ENCODE measurements at regions not wholly inside any gene's neighbourhood (a gene's known extent, or its start where the extent isn't known, plus 50 kb on each side); places are given as distances from the start of the nearest gene placed in this dataset.

GRCh38 chr9:89697553-89697952 is 92.7 kb downstream of the GADD45G start:
- Mint-ChIP-seq H3K9me3 (no peaks in the 10 kb centered on the region; the same call in 2 of the 3 replicates), H3K4me1 (peaks cover 35% of the 10 kb centered on the region), H3K27ac (no peak overlapping the region), H3K4me3 (no peak overlapping the region), H3K36me3 (ENCODE audit: low read depth) (no peaks in the 10 kb centered on the region; the same call in 1 of the 3 replicates), H3K27me3 (ENCODE audit: insufficient read depth, low read depth, poor library complexity) (peaks cover 18% of the 10 kb centered on the region)
- H3K4me3 ChIP-seq: no peak overlapping the region
- H2AFZ ChIP-seq: no peak overlapping the region
- H3K36me3 ChIP-seq (ENCODE audit: insufficient read depth): no peaks in the 10 kb centered on the region
- H3K27ac ChIP-seq (ENCODE audit: low read depth): no peak overlapping the region
- H3F3A ChIP-seq (replicated peaks; ENCODE audit: low read depth): no peaks in the 10 kb centered on the region
- H3K4me1 ChIP-seq (ENCODE audit: insufficient read depth): peaks cover 24% of the 10 kb centered on the region
- no peak for DNase-seq (ENCODE audit: low spot score)
- no peaks in the 10 kb centered on the region for H4K20me1 ChIP-seq (replicated peaks; ENCODE audit: insufficient read depth)
- no peak overlapping the region for H3K4me2 ChIP-seq
- H3K9me2 ChIP-seq (ENCODE audit: insufficient read depth): no peaks in the 10 kb centered on the region; the same call in 1 of the 2 replicates
- H3K79me2 ChIP-seq (replicated peaks; ENCODE audit: insufficient read depth): no peaks in the 10 kb centered on the region
- H3K27me3 ChIP-seq (ENCODE audit: insufficient read depth): no peaks in the 10 kb centered on the region
- TF ChIP-seq ZNF331 (CRISPR knock-in tag; IDR thresholded peaks at IDR 0.05; ENCODE audit: low read depth): no peak
- ATAC-seq: no peak

GRCh38 chr9:89698411-89699005 is 93.7 kb downstream of the GADD45G start:
- no peak for ATAC-seq
- no peaks in the 10 kb centered on the region; the same call in 2 of the 3 replicates for H3K9me3 Mint-ChIP-seq
- H3K27me3 Mint-ChIP-seq (ENCODE audit: insufficient read depth, low read depth, poor library complexity): peaks cover 17% of the 10 kb centered on the region
- Histone ChIP-seq H3K9me2 (ENCODE audit: insufficient read depth) (no peaks in the 10 kb centered on the region; the same call in 1 of the 2 replicates), H3K4me2 (no peak overlapping the region), H3K36me3 (ENCODE audit: insufficient read depth) (no peaks in the 10 kb centered on the region), H2AFZ (no peak overlapping the region), H3F3A (replicated peaks; ENCODE audit: low read depth) (no peaks in the 10 kb centered on the region), H3K79me2 (replicated peaks; ENCODE audit: insufficient read depth) (no peaks in the 10 kb centered on the region), H3K4me3 (no peak overlapping the region), H3K27ac (ENCODE audit: low read depth) (no peak overlapping the region), H3K4me1 (ENCODE audit: insufficient read depth) (peaks cover 24% of the 10 kb centered on the region), H4K20me1 (replicated peaks; ENCODE audit: insufficient read depth) (no peaks in the 10 kb centered on the region), H3K27me3 (ENCODE audit: insufficient read depth) (no peaks in the 10 kb centered on the region)
- no peak for TF ChIP-seq ETS1 (IDR thresholded peaks at IDR 0.05)
- no peak overlapping the region for H3K27ac Mint-ChIP-seq
- DNase-seq (ENCODE audit: low spot score): no peak
- peaks cover 35% of the 10 kb centered on the region for H3K4me1 Mint-ChIP-seq
- no peak overlapping the region for H3K4me3 Mint-ChIP-seq
- no peaks in the 10 kb centered on the region; the same call in 1 of the 3 replicates for H3K36me3 Mint-ChIP-seq (ENCODE audit: low read depth)

- Histone ChIP-seq H3K27ac (ENCODE audit: low read depth) (no peak overlapping the region), H4K20me1 (replicated peaks; ENCODE audit: insufficient read depth) (no peaks in the 10 kb centered on the region), H3K36me3 (ENCODE audit: insufficient read depth) (no peaks in the 10 kb centered on the region), H3K27me3 (ENCODE audit: insufficient read depth) (no peaks in the 10 kb centered on the region), H2AFZ (no peak overlapping the region), H3F3A (replicated peaks; ENCODE audit: low read depth) (no peaks in the 10 kb centered on the region), H3K4me2 (no peak overlapping the region), H3K4me3 (no peak overlapping the region), H3K9me2 (ENCODE audit: insufficient read depth) (no peaks in the 10 kb centered on the region; the same call in 1 of the 2 replicates), H3K79me2 (replicated peaks; ENCODE audit: insufficient read depth) (no peaks in the 10 kb centered on the region), H3K4me1 (ENCODE audit: insufficient read depth) (peaks cover 25% of the 10 kb centered on the region)
- Mint-ChIP-seq H3K4me1 (peaks cover 39% of the 10 kb centered on the region), H3K4me3 (no peak overlapping the region), H3K27me3 (ENCODE audit: insufficient read depth, low read depth, poor library complexity) (peaks cover 13% of the 10 kb centered on the region), H3K9me3 (no peaks in the 10 kb centered on the region; the same call in 2 of the 3 replicates), H3K36me3 (ENCODE audit: low read depth) (no peaks in the 10 kb centered on the region; the same call in 1 of the 3 replicates), H3K27ac (no peak overlapping the region)
- ATAC-seq (no peak), DNase-seq (ENCODE audit: low spot score) (no peak)
- no peak for TF ChIP-seq EZH2phosphoT487 (IDR thresholded peaks at IDR 0.05; ENCODE audit: unreplicated experiment)
- no peak for TF ChIP-seq STAT1 (IDR thresholded peaks at IDR 0.05; ENCODE audit: unreplicated experiment)
- no peak for TF ChIP-seq ZNF114 (CRISPR knock-in tag; IDR thresholded peaks at IDR 0.05)
- no peak for TF ChIP-seq REST (IDR thresholded peaks at IDR 0.05; ENCODE audit: unreplicated experiment)
- no peak for TF ChIP-seq NANOG (IDR thresholded peaks at IDR 0.05; ENCODE audit: borderline replicate concordance)
- no peak for TF ChIP-seq ETS1 (IDR thresholded peaks at IDR 0.05)
- TF ChIP-seq CREB1 (CRISPR knock-in tag; IDR thresholded peaks at IDR 0.05; ENCODE audit: low read depth): no peak
- no peak for TF ChIP-seq ZNF331 (CRISPR knock-in tag; IDR thresholded peaks at IDR 0.05; ENCODE audit: low read depth)
- no peak for TF ChIP-seq JUNB (IDR thresholded peaks at IDR 0.05; ENCODE audit: unreplicated experiment)
- TF ChIP-seq EZH2 (IDR thresholded peaks at IDR 0.05; ENCODE audit: low read depth, unreplicated experiment): no peak
- TF ChIP-seq CTCF (conservative IDR thresholded peaks at IDR 0.05; ENCODE audit: low read depth in 2 of 2): no peak
Measured at GRCh38 chr9:89699646-89700045, 94.8 kb downstream of the GADD45G start.

All from GM23338 (cell line).